ENCODE measurements at regions not wholly inside any gene's neighbourhood (a gene's known extent, or its start where the extent isn't known, plus 50 kb on each side); places are given as distances from the start of the nearest gene placed in this dataset.

- DNase-seq (ENCODE audit: low spot score) = no peak
Measured at GRCh38 chr20:8935878-8936277, 133.0 kb upstream of the PLCB4 start.

- no peak for DNase-seq (ENCODE audit: low spot score)
Measured at GRCh38 chr20:8938532-8938931, 130.4 kb upstream of the PLCB4 start.

DNA sequence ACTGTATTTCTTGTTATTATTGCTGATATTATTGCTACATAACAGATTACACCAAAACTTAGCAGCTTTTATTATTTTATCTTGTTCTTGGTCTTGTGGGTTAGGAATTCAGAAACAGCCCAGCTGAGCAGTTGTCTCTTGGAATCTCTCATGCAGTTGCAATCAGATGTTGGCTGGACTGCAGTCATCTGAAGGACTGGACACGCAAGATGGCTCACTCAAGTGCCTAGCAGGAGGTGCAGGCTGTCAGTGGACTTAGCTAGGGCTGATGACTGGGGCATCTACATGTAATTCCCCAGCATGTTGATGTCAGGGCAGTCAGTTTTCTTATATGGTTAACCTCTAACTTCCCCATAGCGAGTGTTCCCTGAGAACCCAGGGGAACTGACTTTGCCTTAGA lies 128.6 kb upstream of the PLCB4 start:
- peak; percentile 45 for DNase-seq (ENCODE audit: low spot score)

DNA sequence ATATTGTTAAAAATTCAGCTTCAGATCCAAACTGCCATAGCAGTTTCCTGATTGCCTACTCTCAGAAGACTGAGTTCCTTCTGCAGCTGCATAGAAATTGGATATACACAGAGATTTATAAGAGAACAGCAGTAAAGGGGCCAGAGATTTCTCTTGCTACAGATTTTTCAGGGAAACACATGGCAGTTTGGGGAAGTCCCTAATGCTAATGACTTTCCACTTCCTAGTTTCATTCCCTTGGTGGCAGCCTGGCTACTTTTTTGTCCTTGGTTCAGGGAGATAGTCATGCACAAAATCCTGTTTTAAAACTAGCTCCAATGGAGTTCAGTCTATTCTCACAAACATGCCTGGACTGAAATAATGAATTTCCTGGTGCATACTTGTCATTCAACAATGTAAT lies 125.3 kb upstream of the PLCB4 start:
- DNase-seq (ENCODE audit: low spot score) = no peak

- no peak for DNase-seq (ENCODE audit: low spot score)
Measured at GRCh38 chr20:8946036-8946940, 122.6 kb upstream of the PLCB4 start.

DNA sequence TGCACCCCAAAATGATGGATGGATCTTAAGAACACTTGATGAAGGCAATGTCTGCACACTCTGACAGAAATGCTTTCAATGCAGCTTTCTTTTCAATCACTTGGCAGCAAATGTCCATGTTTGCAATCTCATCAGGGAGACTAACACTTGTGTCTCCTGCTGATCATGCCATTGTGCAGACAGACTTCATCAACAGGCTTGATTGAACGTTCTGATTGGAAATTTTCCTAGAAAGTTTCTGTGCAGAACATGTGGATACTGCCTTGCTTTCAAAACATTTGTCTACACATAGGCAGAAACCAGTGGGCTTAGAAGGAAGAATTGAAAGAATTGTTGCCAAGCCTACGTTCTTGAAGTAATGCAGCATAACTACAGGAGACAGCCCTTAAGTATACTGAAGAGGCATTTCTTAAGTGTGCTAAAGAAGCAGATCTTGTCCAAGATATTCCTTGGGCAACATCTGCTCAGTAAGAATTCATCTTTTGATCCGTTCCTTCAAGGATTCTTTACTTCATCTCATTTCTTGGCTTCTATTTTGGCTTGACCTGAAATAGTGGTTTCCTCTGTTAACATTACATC lies 120.4 kb upstream of the PLCB4 start:
- DNase-seq (ENCODE audit: low spot score) = no peak

DNA sequence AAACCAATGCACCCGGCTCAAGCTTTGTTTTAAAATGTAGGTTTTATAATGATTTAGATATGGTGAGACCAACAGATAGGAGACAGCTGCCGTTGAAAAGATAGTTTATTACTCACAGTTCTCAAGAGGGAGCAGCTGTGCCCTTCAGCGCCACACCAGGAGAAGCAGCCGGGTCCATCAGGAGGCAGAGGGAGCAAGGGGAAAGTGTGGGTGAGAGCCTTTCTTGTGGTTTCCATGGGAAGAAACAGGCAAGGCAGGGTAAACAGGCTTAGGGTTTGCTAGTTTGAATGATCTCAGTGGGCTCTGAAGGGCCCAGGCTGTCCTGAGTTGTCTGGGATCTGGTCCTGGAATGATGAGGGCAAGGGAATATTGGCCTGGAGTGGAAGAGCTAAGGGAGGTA lies 117.7 kb upstream of the PLCB4 start:
- no peak for DNase-seq (ENCODE audit: low spot score)

DNA sequence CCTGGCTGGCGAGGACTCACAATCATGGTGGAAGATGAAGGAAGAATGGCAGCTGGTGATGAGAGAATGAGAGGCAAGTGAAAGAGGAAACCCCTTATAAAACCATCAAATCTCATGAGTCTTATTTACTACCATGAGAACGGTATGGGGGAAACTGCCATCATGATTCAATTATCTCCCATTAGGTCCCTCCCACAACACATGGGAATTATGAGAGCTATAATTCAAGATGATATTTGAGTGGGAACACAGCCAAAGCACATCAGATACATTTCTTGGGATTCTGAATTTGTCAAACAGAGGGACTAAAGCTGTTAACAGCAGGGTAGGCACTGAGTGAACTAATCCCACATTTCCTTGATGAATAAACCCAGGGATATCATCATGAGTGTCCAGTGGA lies 116.2 kb upstream of the PLCB4 start:
- DNase-seq (ENCODE audit: low spot score) = no peak

- no peak for DNase-seq (ENCODE audit: low spot score)
Measured at GRCh38 chr20:8953300-8953699, 115.6 kb upstream of the PLCB4 start.

GRCh38 chr20:8960241-8960640 lies 108.6 kb upstream of the PLCB4 start:
- DNase-seq (ENCODE audit: low spot score) = no peak

GRCh38 chr20:8963330-8963729 lies 105.6 kb upstream of the PLCB4 start:
- DNase-seq (ENCODE audit: low spot score) = no peak

GRCh38 chr20:8964959-8965562 lies 103.8 kb upstream of the PLCB4 start:
- no peak for DNase-seq (ENCODE audit: low spot score)

- no peak for DNase-seq (ENCODE audit: low spot score)
Measured at GRCh38 chr20:8967641-8968245, 101.1 kb upstream of the PLCB4 start.

GRCh38 chr20:8969146-8969583 lies 99.7 kb upstream of the PLCB4 start:
- DNase-seq (ENCODE audit: low spot score) = no peak

GRCh38 chr20:8971669-8972316 lies 97.1 kb upstream of the PLCB4 start:
- DNase-seq (ENCODE audit: low spot score) = no peak

DNA sequence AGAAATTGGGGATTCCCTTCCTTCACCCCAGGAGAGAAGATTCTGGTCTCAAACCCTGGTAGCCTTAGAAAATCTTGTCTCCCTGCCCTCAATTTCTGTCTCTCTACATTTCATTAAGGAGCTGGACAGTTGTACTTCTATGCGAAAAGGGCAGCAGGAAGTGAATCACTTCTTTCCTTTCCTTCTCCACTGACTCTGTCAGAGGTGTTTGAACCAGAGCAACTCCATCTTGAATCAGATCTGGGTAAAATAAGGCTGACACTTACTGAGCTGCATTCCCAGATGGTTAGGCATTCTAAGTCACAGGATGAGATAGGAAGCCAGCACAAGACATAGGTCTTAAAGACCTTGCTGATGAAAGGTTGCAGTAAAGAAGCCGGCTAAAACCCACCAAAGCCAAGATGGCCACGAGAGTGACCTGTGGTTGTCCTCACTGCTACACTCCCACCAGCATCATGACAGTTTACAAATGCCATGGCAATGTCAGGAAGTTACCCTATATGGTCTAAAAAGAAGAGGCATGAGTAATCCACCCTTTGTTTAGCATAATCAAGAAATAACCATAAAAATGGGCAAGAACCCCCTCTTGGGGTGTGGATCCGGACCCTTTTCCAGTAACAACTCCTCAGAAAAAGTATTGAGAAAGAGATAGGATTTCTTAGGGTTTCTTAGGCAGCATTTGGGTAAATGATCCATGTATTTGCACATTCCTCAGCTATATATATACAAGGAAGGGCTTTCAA lies 95.8 kb upstream of the PLCB4 start:
- no peak for DNase-seq (ENCODE audit: low spot score)

DNA sequence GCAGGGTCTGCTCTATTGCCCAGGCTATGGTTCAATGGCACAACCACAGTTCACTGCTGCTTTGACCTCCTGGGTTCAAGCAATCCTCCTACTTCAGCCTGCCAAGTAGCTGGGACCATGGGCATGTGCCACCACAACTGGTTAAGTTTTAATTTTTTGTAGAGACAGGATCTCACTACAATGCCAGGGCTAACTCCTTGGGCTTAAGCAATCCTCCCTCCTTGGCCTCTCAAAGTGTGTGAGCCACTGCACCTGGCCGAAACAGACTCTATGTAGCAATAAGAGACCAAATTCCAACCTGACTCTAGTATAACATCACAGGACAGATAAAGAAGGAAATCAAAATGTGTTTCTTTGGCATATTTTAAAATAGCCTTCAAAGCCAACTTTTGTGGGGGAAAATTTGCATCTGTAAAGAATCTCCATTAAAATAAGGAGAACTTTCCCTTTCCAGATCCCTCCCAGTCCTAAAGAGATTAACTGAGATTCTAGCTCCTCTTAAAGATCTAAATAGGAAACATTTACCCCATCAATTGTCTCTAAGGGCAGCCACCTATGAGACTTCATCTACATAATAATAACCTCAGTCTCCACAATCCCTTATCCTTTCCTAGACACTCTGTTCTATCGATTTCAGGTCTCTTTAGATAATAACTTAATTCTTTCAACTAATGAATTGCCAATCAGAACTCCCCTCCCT lies 94.7 kb upstream of the PLCB4 start:
- no peak for DNase-seq (ENCODE audit: low spot score)

- no peak for DNase-seq (ENCODE audit: low spot score)
Measured at GRCh38 chr20:8981482-8981881, 87.4 kb upstream of the PLCB4 start.

GRCh38 chr20:8983478-8984345 lies 85.2 kb upstream of the PLCB4 start:
- DNase-seq (ENCODE audit: low spot score) = no peak

- DNase-seq (ENCODE audit: low spot score) = no peak
Measured at GRCh38 chr20:8986631-8987030, 82.3 kb upstream of the PLCB4 start.
